HCT116 (cell line): ENCODE measurements at regions not wholly inside any gene's neighbourhood (a gene's known extent, or its start where the extent isn't known, plus 50 kb on each side); places are given as distances from the start of the nearest gene placed in this dataset.

ENCODE experiments used
- ATAC-seq: fragments of 200-7000 bp; cut with Tn5 transposase; 2 replicates; pipeline ENCODE4 v1.9.1; 2020; ENCODE audit warnings: mild to moderate bottlenecking, moderate library complexity
- BruUV-seq: library from RNA; stranded (reverse); fragments of 400-500 nt; replicated peaks from 2 replicates; lab custom pipeline; 2021; lab: Mats Ljungman, UMichigan
- CTCF ChIA-PET: fragments of 300-600 bp; sonication (Branson Sonifier 250); formaldehyde crosslinking; loops from one replicate; lab custom pipeline; 2021; ENCODE audit warnings: antibody characterized with exemption; lab: Charles Lee
- POLR2A ChIA-PET: fragments of 300-600, 350-600 bp; sonication (Branson Sonifier 250); formaldehyde crosslinking; loops from one replicate; lab custom pipeline; 2021; ENCODE audit warnings: antibody characterized with exemption; lab: Charles Lee
- RAD21 ChIA-PET, 2 experiments: fragments of 300-600 bp; sonication (Branson Sonifier 250); formaldehyde crosslinking; loops; one replicate each; lab custom pipeline; 2023; ENCODE audit warnings: low total read pairs in 2 of 2; ENCODE audit not compliant: uncharacterized antibody in 2 of 2, unreplicated experiment in 2 of 2, low non-redundant PET in 1 of 2; lab: Charles Lee
- DNase-seq: peaks from one replicate; pipeline ENCODE4 v3.0.0-alpha.2; 2010; ENCODE audit warnings: low read depth, low spot score
- H2AFZ ChIP-seq: fragments of 200-600 bp; shearing (Covaris generic), sonication (generic); 2 replicates; pipeline ENCODE4 v1.6.1; 2017; ENCODE audit warnings: low read depth, mixed run types, mixed read lengths, antibody characterized with exemption, low read length; ENCODE audit not compliant: poor library complexity, severe bottlenecking
- H3K27ac ChIP-seq: 2 replicates; pipeline ENCODE4 v1.5.1; 2012; ENCODE audit warnings: low read depth, low read length
- H3K27me3 ChIP-seq: fragments of 200-600 bp; sonication (generic); 2 replicates; pipeline ENCODE4 v1.6.1; 2016; ENCODE audit warnings: mixed run types, low read length, mixed read lengths; ENCODE audit not compliant: insufficient read depth
- H3K36me3 ChIP-seq, 2 experiments: fragments of 200-500 bp in 1 of 2; fragments of 200-600 bp in 1 of 2; sonication (Bioruptor generic) in 1 of 2; sonication (generic) in 1 of 2; 2 replicates each; pipeline versions ENCODE4 v1.5.1 to v1.6.1; 2014 to 2016; ENCODE audit warnings: low read length in 2 of 2, inconsistent platforms in 1 of 2, mixed read lengths in 1 of 2, mixed run types in 1 of 2; ENCODE audit not compliant: insufficient read depth in 2 of 2, control insufficient read depth in 1 of 2
- H3K4me1 ChIP-seq, 2 experiments: fragments of 200-600 bp in 1 of 2; sonication (generic) in 1 of 2; 2 replicates each; pipeline versions ENCODE4 v1.5.1 to v1.6.1; 2012 to 2017; ENCODE audit warnings: low read length in 2 of 2, inconsistent platforms in 1 of 2, mild to moderate bottlenecking in 1 of 2, mixed read lengths in 1 of 2, mixed run types in 1 of 2, moderate library complexity in 1 of 2; ENCODE audit not compliant: insufficient read depth in 2 of 2, control insufficient read depth in 1 of 2
- H3K4me2 ChIP-seq: fragments of 200-600 bp; sonication (generic); 2 replicates; pipeline ENCODE4 v1.6.1; 2017; ENCODE audit warnings: mixed run types, low read length, mixed read lengths
- H3K4me3 ChIP-seq, 2 experiments: fragments of 200-600 bp in 1 of 2; sonication (generic) in 1 of 2; replicated peaks in 1 of 2; 2 replicates each; pipeline ENCODE4 v1.5.1; 2011 to 2016; ENCODE audit warnings: low read length in 2 of 2, control low read depth in 1 of 2, low read depth in 1 of 2, mild to moderate bottlenecking in 1 of 2, mixed read lengths in 1 of 2, mixed run types in 1 of 2
- H3K79me2 ChIP-seq: fragments of 200-600 bp; sonication (generic); 2 replicates; pipeline ENCODE4 v1.6.1; 2017; ENCODE audit warnings: mild to moderate bottlenecking, mixed run types, low read length, moderate library complexity, mixed read lengths; ENCODE audit not compliant: insufficient read depth
- H3K9ac ChIP-seq: fragments of 200-600 bp; sonication (generic); 2 replicates; pipeline ENCODE4 v1.6.1; 2016; ENCODE audit warnings: low read length, mixed read lengths
- H3K9me2 ChIP-seq: fragments of 200-600 bp; sonication (generic), shearing (Covaris generic); 2 replicates; pipeline ENCODE4 v1.6.1; 2017; ENCODE audit warnings: mixed run types, mild to moderate bottlenecking, moderate library complexity; ENCODE audit not compliant: insufficient read depth
- H3K9me3 ChIP-seq, 2 experiments: fragments of 200-500 bp in 1 of 2; fragments of 200-600 bp in 1 of 2; sonication (Bioruptor generic) in 1 of 2; sonication (generic) in 1 of 2; 2 replicates each; pipeline ENCODE4 v1.6.1; 2014 to 2017; ENCODE audit warnings: low read length in 2 of 2, mixed read lengths in 2 of 2, inconsistent platforms in 1 of 2, low read depth in 1 of 2, mild to moderate bottlenecking in 1 of 2, mixed run types in 1 of 2, moderate library complexity in 1 of 2; ENCODE audit not compliant: control insufficient read depth in 1 of 2, insufficient read depth in 1 of 2
- H4K20me1 ChIP-seq: fragments of 200-600 bp; sonication (generic), shearing (Covaris generic); 2 replicates; pipeline ENCODE4 v1.6.1; 2017; ENCODE audit warnings: mixed run types, mild to moderate bottlenecking, moderate library complexity; ENCODE audit not compliant: insufficient read depth
- EGR1 ChIP-seq: IDR thresholded peaks from 2 replicates; pipeline ENCODE4 v1.6.1; 2012; ENCODE audit warnings: low read depth
- ELF1 ChIP-seq: IDR thresholded peaks from 2 replicates; pipeline ENCODE4 v1.6.1; 2012; ENCODE audit warnings: low read depth, borderline replicate concordance
- EZH2phosphoT487 ChIP-seq: fragments of 200-600 bp; IDR thresholded peaks from 2 replicates; pipeline ENCODE4 v1.6.1; 2018; ENCODE audit warnings: antibody characterized with exemption, borderline replicate concordance
- FOSL1 ChIP-seq: IDR thresholded peaks from 2 replicates; pipeline ENCODE4 v1.6.1; 2012; ENCODE audit warnings: low read depth
- JUND ChIP-seq: IDR thresholded peaks from 2 replicates; pipeline ENCODE4 v1.6.1; 2012
- RAD21 ChIP-seq: IDR thresholded peaks from 2 replicates; pipeline ENCODE4 v1.6.1; 2012; ENCODE audit warnings: low read depth, mild to moderate bottlenecking
- REST ChIP-seq: IDR thresholded peaks from 2 replicates; pipeline ENCODE4 v1.6.1; 2012; ENCODE audit warnings: low read depth
- SIN3A ChIP-seq: IDR thresholded peaks from 2 replicates; pipeline ENCODE4 v1.6.1; 2012; ENCODE audit warnings: low read depth
- SP1 ChIP-seq: IDR thresholded peaks from 2 replicates; pipeline ENCODE4 v1.6.1; 2012; ENCODE audit warnings: low read depth
- SRF ChIP-seq: IDR thresholded peaks from 2 replicates; pipeline ENCODE4 v1.6.1; 2012; ENCODE audit warnings: low read depth
- TCF7L2 ChIP-seq: IDR thresholded peaks from 2 replicates; pipeline ENCODE4 v1.7.0; 2011; ENCODE audit warnings: borderline replicate concordance, inconsistent platforms; ENCODE audit not compliant: insufficient read depth, insufficient read length; ENCODE audit errors: extremely low read depth
- YY1 ChIP-seq: IDR thresholded peaks from 2 replicates; pipeline ENCODE4 v1.6.1; 2011; ENCODE audit warnings: low read length, low read depth, moderate library complexity, mild to moderate bottlenecking; ENCODE audit not compliant: insufficient replicate concordance; ENCODE audit errors: extremely low read depth
- ZNF274 ChIP-seq: fragments of 200-500 bp; sonication (Bioruptor generic); IDR thresholded peaks from 2 replicates; pipeline ENCODE4 v1.6.1; 2014; ENCODE audit warnings: mild to moderate bottlenecking, low read depth, low read length, inconsistent platforms
- intact Hi-C: fragments of 100-400 bp; cut with micrococcal nuclease; formaldehyde crosslinking; loops from 2 replicates; pipeline ENCODE4 v1.10.0; 2022
- TF ChIP-seq, protein P1 (sequence below), 3 experiments: fragments of 200-600 bp in 1 of 3; sonication (generic) in 1 of 3; IDR thresholded peaks in 2 of 3; conservative IDR thresholded peaks in 1 of 3; 2 replicates each; pipeline ENCODE4 v1.5.1; 2012 to 2017; ENCODE audit warnings: low read depth in 2 of 3, low read length in 2 of 3, antibody characterized with exemption in 1 of 3, borderline replicate concordance in 1 of 3, control low read depth in 1 of 3, mild to moderate bottlenecking in 1 of 3, mixed read lengths in 1 of 3, mixed run types in 1 of 3, moderate library complexity in 1 of 3; ENCODE audit not compliant: insufficient read depth in 1 of 3

- Histone ChIP-seq H3K9ac (no peak overlapping the region), H3K9me3 (peaks cover 6 to 14% of the 10 kb centered on the region in 2 experiments; a peak in 2 of 4 replicates), H3K36me3 (no peaks in the 10 kb centered on the region), H3K4me2 (no peak overlapping the region), H3K79me2 (no peaks in the 10 kb centered on the region), H3K27me3 (no peaks in the 10 kb centered on the region), H4K20me1 (no peaks in the 10 kb centered on the region), H3K4me1 (no peaks in the 10 kb centered on the region), H3K27ac (no peak overlapping the region), H2AFZ (no peak overlapping the region), H3K9me2 (no peaks in the 10 kb centered on the region), H3K4me3 (no peak overlapping the region)
- ChIA-PET RAD21 (no interaction called here), POLR2A (no interaction called here), CTCF (no interaction called here)
- no peak for DNase-seq
- TF ChIP-seq JUND (no peak), EGR1 (no peak), ZNF274 (no peak), SP1 (no peak), ELF1 (no peak), REST (no peak), RAD21 (no peak), EZH2phosphoT487 (no peak), TCF7L2 (no peak), FOSL1 (no peak), YY1 (no peak), SIN3A (no peak), SRF (no peak)
- TF ChIP-seq, protein P1, sequence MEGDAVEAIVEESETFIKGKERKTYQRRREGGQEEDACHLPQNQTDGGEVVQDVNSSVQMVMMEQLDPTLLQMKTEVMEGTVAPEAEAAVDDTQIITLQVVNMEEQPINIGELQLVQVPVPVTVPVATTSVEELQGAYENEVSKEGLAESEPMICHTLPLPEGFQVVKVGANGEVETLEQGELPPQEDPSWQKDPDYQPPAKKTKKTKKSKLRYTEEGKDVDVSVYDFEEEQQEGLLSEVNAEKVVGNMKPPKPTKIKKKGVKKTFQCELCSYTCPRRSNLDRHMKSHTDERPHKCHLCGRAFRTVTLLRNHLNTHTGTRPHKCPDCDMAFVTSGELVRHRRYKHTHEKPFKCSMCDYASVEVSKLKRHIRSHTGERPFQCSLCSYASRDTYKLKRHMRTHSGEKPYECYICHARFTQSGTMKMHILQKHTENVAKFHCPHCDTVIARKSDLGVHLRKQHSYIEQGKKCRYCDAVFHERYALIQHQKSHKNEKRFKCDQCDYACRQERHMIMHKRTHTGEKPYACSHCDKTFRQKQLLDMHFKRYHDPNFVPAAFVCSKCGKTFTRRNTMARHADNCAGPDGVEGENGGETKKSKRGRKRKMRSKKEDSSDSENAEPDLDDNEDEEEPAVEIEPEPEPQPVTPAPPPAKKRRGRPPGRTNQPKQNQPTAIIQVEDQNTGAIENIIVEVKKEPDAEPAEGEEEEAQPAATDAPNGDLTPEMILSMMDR (IDR thresholded peaks at IDR 0.05 in 2 of 3, conservative IDR thresholded peaks at IDR 0.05 in 1 of 3; ENCODE audit: borderline replicate concordance in 1 of 3, insufficient read depth in 1 of 3, low read depth in 2 of 3, low read length in 2 of 3): no peak
- no TSS peak for BruUV-seq
- ATAC-seq: no peak
- intact Hi-C loops: no loop called here
Observed at GRCh38 chr9:23451802-23452418, 374.1 kb downstream of the ELAVL2 start.
